ENCODE measurements at regions not wholly inside any gene's neighbourhood (a gene's known extent, or its start where the extent isn't known, plus 50 kb on each side); places are given as distances from the start of the nearest gene placed in this dataset.

DNA sequence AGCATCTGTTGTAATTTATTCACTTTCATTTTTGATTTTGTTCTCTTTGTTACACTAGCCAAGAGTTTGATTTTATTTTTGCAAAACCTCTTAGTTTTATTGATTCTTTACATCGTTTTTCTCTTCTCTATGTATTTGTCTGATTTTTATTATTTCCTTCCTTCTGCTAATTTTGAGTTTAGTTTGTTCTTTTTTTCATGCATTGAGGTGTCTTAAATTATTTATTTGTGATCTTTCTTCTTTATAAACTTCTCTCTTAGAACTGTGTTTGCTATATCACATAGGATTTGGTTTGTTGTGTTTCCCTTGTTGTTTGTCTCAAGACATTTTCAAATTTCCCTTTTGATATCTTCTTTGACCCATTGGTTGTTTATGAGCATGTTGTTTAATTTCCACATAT lies 51.7 kb upstream of the NFKBIA start:
- no peak for DNase-seq (ENCODE audit: low spot score)

DNA sequence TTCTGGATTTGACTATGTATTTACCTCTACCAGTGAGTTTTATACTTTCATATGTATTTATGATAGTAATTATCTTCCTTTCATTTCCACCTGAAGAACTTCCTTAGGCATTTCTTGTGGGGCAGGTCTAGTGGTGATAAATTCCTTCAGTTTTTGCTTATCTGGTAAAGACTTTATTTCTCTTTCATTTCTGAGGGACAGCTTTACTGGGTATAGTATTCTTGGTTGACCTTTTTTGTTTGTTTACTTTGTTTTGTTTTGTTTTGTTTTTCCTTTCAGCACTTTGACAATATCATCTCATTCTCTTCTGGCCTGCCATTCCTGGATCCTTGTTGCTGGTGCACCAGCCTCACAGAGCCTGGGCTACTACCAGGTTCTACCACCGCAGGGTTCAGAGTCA lies 53.9 kb upstream of the NFKBIA start:
- DNase-seq (ENCODE audit: low spot score) = no peak

GRCh38 chr14:35459776-35460175 lies 55.2 kb upstream of the NFKBIA start:
- DNase-seq (ENCODE audit: low spot score) = no peak

- DNase-seq (ENCODE audit: low spot score) = peak; percentile 3
Measured at GRCh38 chr14:35470755-35471154, 63.2 kb upstream of the INSM2 start.

DNA sequence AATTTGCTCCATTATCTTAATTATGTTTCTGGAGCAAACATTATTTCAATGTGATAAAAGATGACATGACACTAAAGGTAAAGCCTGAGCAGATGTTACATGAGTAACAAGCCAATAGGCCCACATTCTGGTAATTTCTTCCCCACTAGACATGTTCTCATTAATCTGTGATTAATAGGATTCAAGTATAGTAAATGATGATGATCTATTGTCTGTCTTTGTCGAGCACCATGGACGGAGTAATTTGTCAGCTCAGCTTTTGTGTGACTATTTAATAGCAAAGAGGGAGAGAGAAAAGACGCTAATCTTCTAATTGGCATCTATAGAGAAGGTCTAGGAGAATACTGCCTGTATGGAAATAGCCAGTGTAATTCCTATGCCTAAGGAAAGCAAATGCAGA lies 62.2 kb upstream of the INSM2 start:
- DNase-seq (ENCODE audit: low spot score) = no peak

DNA sequence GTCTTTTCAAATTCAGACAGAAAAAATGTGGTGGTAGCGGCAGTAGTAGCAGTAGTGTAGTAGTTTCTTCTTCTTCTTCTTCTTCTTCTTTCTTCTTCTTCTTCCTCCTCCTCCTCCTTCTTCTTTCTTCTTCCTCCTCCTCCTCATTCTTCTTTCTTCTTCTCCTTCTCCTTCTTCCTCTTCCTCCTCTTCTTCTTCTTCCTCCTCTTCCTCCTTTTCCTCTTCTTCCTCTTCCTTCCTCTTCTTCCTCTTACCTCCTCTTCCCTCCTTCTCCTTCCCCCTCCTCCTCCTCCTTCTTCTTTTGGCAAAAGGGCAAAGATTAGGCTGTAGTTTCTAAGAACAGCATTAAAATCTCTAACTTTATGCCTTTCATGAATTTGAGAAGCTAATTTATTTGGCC lies 59.6 kb upstream of the INSM2 start:
- DNase-seq (ENCODE audit: low spot score) = no peak

DNA sequence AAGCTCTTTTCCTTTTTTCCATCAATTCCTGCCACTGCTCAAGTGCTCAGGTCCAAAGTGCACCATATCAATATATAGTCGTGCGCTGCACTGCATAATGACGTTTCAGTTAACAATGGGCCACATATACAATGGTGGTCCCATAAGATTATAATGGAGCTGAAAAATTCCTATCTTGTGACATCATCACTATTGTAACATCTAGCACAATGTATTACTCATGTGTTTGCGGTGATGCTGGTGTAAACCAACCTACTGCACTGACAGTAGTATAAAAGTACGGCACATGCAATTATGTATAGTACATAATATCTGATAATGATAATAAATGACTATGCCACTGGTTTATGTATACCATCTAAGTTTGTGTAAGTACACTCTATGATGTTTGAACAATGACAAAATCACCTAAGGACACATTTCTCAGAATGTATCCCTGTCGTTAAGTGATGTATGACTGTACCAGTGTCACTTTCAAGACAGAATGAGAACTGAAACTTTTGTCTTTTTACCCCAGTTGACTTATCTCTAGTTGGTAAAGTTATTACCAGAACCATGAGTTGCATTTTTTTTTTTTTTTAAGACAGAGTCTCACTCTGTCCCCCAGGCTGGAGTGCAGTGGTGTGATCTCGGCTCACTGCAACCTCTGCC lies 53.7 kb upstream of the INSM2 start:
- no peak for DNase-seq (ENCODE audit: low spot score)

GRCh38 chr14:35482994-35483515 lies 50.9 kb upstream of the INSM2 start:
- DNase-seq (ENCODE audit: low spot score) = no peak
